ENCODE measurements at regions not wholly inside any gene's neighbourhood (a gene's known extent, or its start where the extent isn't known, plus 50 kb on each side); places are given as distances from the start of the nearest gene placed in this dataset.

DNA sequence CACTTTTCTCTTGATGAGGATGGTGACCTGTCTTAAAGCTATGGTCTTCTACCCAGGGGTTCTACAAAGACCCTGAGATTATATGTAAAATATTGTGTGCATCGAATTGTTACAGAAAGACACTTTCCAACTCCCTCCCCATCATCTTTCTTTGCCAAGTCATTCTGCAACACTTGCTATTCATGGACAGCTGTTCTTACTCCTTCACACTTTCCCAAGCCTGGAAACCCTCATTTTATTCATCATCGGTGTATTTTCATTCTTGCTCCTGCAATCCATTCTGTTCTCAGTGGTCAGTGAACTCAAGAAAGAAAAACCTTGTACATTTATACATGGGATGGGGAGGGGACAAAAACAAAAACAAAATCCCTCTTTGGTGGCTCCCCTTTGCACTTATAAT is 90.5 kb upstream of the STXBP6 start:
- TF ChIP-seq, protein P1, sequence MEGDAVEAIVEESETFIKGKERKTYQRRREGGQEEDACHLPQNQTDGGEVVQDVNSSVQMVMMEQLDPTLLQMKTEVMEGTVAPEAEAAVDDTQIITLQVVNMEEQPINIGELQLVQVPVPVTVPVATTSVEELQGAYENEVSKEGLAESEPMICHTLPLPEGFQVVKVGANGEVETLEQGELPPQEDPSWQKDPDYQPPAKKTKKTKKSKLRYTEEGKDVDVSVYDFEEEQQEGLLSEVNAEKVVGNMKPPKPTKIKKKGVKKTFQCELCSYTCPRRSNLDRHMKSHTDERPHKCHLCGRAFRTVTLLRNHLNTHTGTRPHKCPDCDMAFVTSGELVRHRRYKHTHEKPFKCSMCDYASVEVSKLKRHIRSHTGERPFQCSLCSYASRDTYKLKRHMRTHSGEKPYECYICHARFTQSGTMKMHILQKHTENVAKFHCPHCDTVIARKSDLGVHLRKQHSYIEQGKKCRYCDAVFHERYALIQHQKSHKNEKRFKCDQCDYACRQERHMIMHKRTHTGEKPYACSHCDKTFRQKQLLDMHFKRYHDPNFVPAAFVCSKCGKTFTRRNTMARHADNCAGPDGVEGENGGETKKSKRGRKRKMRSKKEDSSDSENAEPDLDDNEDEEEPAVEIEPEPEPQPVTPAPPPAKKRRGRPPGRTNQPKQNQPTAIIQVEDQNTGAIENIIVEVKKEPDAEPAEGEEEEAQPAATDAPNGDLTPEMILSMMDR (IDR thresholded peaks at IDR 0.05): no peak

DNA sequence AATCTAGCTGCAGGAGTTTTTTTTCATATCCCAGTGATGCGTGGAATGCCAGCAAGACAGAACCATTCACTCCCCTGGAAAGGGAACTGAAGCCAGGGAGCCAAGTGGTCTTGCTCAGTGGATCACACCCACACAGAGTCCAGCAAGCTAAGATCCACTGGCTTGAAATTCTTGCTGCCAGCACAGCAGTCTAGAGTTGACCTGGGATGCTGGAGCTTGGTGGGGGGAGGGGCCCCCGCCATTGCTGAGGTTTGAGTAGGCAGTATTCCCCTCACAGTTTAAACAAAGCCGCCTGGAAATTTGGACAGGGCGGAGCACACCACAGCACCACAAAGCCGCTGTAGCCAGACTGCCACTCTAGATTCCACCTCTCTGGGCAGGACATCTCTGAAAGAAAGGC is 86.9 kb upstream of the STXBP6 start:
- TF ChIP-seq, protein P1 (IDR thresholded peaks at IDR 0.05): no peak

DNA sequence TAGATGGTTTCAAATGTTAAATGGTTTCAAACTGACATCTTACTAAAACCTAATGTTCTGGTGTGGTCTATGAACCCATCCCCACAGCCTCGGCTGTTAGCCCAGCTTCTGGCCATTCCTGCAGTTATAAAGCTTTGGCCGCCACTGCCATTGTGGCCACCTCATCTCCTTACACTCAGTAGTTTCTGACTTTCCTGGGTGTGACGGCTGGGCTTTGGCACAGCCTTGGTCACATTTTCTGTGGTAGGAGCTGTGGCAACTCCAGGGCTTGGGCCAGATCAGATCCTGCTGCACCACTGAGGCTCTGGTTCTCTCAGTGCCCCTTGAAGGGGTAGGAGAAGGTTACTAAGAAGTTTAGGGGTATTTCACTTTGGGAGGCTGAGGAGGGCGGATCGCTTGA is 84.2 kb upstream of the STXBP6 start:
- TF ChIP-seq, protein P1 (IDR thresholded peaks at IDR 0.05): no peak

DNA sequence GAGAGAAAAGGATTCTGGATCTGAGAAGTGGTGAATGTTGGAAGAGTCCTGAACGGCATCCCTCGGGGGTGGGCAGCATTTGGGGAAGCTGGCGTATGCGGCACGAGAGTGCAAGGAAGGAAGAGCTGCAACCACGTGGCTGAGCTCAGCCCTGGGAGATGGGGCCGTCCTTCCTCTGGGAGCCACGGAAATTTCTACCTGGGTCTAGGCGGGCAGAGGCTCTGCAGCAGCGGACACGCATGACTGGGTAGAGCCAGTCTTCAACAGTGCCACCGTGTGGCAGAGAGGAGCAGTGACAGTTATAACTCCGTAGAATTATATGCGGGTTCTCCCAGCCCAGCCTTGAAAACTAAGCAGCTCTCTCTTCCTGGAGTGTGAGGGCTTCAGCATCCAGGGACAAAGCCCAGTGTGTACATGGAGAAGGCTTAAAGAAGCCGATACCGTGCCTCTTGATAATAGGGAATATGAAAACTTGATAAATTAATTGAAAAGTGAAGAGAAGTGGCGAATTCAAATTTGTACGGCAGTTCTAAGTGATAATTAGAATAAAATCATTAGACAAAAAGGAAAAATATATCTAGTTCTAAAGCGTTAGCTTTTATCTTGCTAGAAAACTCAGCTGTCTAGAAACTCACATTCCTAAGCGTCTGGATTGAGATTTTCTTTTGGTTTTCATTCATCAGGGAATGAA is 82.9 kb upstream of the STXBP6 start:
- TF ChIP-seq, protein P1 (IDR thresholded peaks at IDR 0.05): peak; percentile 84

DNA sequence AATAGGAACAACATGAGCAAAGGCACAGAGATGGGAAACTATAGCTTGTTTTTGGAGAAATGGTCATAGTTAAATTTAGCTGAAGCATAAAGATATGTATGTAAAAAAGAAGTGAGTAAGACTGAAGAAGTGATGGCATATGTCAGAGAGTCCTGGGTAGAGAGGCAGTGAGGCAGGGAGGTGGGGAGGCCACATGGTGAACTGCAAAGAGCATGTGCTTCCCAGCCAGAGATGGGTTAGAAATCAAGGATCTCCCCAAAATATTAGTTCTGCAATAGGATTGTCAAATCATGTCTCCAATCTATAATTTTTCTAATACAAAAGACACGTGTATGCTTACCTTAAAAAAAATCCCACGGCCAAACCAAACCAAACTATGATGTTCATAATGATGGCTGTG is 82.1 kb upstream of the STXBP6 start:
- TF ChIP-seq, protein P1 (IDR thresholded peaks at IDR 0.05): no peak

DNA sequence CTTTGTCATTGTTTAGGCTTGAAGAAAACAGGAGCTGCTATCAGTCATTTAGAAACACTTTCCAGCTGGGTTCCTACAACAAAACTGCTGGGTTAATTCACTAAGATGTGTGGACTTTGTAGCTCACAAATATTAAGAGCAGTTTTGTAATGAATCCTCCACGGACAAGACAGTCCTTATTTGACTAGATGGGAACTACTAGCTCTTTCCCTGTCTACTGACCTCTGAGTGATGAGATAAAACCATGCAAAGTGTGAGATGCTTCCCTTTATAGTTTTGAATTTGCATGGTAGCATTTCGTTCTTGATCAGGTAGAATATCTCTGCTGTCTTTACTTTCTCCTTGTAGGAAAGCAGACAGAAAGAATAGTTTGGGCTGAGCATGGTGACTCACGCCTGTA is 72.9 kb upstream of the STXBP6 start:
- TF ChIP-seq, protein P1 (IDR thresholded peaks at IDR 0.05): no peak

DNA sequence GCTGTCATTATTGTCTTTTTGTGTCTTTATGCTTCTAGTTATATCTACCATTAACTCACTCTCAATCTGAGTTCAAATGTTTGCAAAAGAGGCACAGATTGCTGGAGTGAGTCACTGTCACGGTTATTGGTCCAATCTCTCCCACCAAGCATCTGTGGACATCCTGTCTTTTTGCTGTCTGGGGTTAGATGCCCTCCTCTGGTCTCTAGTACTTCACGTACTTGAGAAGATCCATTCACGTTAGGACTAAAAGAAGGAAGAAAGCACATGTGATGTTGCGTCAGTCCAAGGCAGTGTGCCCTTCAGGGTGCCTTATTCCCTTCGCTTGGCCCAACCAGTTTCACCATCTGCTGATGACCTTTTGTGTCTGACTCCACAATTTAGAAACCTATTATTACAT is 72.3 kb upstream of the STXBP6 start:
- TF ChIP-seq, protein P1 (IDR thresholded peaks at IDR 0.05): no peak
